ENCODE measurements at regions not wholly inside any gene's neighbourhood (a gene's known extent, or its start where the extent isn't known, plus 50 kb on each side); places are given as distances from the start of the nearest gene placed in this dataset.
"Not testable (repeated sequence)": the region's sequence is repeated elsewhere in the genome, so short reads cannot be mapped to it uniquely, and the experiment has no call there.

DNA sequence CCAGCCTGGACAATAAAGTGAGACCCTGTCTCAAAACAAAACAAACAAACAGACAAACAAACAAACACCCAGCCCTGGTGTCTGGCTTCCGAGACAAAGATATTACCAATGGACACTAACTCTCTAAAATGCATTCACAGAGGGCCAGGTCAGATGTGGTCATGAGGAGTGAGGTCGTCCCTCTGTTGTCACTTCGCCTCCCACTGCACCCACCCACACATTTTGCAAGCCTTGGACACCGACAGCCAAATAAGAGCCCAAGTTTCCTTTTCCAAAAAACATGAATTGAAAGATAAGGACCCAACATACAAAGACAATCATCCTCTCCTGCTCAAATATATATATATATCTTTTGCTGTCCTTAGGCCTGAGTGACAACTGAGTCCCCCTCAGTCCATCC is 319.9 kb downstream of the TSN start:
- DNase-seq: no peak

DNA sequence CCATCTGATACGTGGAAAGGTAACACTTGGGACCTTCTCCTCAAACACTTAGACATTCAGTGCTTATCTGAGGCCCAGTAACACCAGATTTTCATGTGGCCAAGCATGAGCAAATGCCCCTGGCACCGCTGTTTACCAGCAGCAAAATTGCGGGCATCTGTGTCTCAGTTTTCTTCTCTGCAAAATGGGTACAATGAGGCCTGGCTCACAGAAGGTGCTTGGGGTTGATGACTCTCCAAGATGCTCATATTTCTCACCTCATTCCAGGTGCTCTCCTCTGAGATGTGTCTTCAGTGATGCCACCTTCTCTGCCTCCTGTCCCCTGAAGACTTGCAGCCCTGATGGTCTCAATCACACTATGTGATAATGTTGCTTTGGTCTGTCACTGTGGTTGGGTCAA is 321.7 kb downstream of the TSN start:
- no peak for DNase-seq

DNA sequence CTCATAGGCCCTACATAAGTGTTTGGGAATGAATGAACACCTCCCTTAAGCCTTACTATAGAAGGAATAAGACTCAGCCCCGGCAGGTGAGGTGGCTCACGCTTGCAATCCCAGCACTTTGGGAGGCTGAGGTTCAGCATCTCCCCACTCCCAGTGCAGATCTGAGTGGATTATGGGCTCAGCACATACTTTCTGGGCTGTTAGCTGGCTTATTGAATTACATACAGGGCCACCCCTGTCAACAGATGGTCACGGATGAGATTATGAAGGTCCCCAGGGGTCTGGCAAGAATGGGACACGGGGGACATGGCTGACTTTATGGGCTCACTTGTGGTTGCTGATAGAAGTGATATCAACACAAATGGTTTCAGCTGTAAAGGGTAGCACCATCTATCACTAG is 322.3 kb downstream of the TSN start:
- no peak for DNase-seq

DNA sequence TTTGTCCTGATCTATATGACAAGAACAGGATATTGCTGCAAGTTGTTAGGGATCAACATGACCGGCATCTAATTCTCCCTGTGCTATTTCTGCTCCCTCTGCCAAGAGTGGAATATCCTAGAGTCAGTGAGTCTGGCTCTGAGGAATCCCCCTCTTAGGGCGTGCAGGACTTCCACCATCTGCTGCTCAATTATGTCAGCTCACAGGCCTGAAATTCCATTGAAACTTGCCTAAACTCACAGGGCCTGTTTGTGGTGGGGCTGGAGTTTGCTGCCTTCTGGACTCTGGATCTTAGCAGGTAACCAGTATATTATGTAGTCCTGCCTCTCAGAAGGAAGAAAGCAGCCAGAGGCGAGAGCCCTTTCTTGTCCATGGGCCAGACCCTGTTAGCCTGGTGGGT is 323.0 kb downstream of the TSN start:
- no peak for DNase-seq

DNA sequence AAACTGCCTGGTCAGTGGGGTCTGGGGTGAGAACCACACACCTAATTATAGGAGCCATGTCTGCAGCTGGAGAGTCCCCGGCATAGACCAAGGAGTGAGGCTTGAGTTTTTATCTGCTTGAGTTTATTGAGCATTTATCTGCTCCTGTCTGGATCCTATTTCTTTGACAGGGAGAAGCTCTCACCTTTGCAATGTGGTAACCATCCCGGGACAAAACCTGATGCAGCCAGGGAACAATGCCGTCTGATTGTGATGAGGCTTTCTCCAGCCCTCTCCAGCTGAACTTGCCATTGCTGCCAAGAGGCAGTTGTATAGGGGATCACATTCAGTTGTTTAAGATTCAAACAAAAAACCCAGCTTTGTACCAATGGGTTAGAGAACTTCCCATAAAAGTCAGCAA is 324.4 kb downstream of the TSN start:
- no peak for DNase-seq

DNA sequence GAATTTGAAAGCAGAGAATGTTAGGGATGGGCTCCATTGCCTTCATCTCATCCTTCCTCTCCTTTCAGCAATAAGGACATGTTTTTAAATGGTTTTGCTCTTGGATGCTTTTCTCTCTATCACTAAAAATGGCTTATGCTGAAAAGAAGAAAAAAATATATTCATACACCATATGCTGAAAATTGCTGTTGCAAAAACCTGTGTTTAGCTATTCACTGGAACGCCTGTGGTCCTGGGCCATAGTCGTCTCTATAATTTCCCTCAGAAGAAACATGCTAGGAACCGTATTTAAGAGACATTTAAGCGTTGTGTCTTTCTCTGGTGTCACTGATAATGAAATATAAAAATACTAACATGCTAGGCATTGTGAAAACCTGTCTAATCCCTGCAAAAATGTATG is 324.9 kb downstream of the TSN start:
- DNase-seq: no peak

DNA sequence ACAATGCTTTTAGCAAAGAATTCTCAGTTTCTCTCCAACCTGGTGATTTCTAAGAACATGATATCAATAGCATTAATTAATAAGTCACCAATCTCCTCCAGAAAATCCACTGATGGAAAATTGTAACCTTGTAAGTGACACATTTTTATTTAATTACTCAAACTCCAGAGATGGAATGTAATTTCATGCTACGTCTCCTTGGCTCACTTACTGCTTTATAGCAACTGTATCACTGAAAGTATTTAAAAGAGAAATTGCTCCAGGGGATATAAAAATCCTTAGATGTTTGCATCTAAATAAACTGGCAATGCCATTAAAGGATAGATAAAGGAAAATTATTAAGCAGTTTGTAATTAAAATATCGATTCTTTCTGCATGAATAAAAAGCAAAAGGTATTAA is 325.4 kb downstream of the TSN start:
- DNase-seq: no peak

DNA sequence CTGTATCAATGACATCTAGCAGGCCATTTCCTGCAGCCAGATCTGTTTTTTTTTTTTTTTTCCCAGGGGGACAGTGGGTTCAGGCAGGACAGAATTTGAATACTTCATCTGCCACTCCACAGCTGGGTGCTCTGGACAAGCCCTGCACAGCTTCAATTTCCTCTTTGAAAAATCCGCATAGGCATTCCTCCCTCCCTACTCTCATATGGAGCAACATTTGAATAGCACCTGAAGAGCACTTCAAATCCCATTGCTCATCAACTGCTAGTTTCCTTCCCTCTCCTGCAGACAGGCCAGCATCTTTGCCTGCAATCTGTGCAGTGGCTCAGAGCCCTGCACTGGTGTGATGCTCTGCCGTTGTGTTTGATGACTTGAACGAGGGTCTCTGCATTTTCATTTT is 326.3 kb downstream of the TSN start:
- DNase-seq: no peak

DNA sequence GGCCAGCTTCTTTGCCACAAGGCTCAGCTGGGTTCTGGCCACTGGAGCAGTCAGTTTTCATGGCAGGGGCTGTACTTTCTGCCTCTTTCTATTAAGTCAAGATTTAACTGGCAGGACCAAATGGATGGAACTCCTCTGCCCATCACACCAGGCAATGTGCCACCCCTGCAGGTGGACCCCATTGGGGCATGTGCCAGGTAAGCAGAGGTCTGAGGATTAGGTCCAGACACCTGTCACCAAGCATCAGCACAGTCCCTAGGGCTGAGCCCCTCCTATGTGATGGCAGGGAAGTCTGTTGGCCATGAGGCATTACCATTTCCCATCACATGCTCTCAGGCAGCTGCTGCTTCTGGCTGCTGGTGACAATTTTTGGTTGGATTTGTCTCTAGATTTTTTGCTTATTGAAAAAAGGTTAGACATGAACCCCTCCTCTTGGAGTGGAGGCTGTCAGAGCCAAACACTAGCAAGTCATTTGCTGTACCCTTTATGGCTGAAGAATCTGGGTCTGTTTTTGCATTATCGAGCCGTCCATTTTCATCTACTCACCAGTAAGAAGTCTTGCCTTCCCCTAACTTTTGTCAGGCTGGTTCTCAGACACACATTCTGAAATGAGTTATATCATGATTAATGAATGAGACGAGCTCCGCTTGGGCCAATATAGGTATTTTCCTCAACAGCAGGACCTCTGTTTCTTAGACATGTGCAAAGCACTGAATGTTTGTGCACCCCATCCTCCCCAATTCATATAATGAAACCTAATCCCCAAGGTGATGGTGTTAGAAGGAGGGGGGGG is 328.0 kb downstream of the TSN start:
- no peak for DNase-seq

DNA sequence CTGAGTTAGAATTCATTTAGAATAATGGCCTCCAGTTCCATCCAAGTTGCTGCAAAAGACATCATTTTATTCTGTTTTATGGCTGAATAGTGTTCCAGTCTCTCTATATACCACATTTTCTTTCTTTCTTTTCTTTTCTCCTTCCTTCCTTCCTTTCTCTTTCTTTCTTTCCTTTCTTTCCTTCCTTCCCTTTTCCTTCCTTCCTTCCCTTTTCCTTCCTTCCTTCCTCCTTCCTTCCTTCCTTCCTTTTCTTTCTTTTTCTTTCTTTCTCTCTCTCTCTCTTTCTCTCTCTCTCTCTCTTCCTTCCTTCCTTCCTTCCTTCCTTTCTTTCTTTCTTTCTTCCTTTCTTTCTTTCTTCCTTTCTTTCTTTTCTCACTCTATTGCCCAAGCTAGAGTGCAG is 330.2 kb downstream of the TSN start:
- not testable (repeated sequence) for DNase-seq

DNA sequence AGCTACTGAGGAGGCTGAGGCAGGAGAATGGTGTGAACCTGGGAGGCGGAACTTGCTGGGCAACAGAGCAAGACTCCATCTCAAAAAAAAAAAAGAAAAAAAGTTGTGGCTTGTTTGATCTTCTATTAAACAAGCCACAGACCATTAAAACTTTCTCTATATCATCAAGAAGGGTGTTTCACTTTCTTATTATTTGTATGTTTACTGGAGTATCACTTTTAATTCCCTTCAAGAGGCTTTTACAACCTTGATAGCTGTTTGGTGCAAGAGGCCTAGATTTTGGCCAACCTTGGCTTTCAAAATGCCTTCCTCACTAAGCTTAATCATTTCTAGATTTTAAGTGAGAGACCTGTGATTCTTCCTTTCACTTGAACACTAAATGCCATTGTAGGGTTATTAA is 339.1 kb downstream of the TSN start:
- DNase-seq: no peak

DNA sequence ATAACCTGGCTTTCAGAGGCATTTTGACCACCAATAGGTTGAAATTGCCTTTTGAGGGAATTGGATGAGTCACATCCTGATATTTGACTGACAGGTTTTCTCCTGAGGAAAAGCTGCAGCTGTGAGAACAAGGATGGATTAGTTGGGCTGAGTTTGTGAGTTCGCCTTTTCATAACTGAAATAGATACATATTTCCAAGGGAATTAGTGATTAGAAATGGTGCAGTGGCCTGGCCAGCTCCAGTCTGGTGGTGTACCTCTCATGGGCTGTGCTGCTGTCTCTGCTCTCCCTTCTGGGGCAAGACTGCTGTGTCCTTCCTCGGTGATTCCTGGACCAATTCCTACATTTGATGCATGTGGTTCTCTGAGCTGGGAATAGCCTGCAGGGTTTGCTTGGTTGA is 341.3 kb downstream of the TSN start:
- DNase-seq: no peak

DNA sequence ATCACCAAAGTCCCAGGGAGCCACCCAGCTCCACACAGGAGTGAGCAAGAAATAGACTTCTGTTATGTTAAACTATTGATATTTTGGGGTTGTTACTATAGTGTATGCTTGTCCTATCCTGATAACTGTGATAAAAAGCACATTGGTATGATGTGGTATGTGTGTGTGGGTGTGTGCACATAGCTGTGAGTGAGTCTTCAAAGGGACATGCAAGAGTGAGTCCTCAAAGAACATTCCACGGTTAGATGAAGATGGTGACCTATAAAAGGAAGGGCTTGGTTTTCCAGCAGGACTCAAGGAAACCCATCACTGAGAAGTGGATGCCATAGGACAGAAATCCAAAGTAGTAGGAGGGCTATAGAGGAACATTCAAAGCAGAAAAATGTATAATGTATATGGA is 342.9 kb downstream of the TSN start:
- DNase-seq: no peak

DNA sequence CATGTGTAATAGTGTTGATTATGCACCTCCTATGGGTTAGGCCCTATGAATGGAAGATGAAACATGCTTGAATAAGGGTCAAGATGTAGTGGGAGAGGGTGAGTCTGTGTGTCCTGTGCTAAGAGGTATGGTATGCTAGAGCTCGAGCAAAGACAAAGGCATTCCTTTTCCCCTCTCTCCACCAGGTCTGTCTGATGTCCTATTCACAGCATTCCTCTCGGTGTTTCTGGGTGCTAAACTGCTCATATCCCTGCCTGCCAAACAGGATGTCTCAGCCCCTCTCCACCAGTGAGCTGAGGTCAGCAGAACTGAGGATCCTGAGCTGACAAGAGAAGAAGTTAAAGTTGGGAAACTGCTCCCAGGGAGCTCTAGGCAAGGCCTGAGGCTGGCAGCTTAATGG is 344.9 kb downstream of the TSN start:
- no peak for DNase-seq

DNA sequence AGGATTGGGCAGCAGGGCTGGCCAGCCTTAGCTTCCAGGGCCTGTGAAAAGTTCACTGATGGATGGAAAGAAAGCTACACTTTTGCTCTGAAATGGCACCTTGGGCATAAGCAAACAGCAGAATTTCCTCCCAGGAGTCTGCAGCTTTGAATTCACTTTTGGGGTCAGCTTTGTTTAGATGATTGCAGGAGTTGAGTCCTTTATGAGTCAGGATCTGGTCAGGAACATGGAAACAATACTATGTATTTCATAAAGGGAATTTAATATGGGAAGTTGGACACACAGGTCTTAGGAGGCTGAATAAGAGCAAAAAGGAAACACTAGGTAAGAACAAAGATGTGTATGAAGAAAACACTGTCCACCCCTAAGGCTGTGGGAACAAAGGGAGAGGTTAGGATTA is 345.3 kb downstream of the TSN start:
- DNase-seq: no peak

DNA sequence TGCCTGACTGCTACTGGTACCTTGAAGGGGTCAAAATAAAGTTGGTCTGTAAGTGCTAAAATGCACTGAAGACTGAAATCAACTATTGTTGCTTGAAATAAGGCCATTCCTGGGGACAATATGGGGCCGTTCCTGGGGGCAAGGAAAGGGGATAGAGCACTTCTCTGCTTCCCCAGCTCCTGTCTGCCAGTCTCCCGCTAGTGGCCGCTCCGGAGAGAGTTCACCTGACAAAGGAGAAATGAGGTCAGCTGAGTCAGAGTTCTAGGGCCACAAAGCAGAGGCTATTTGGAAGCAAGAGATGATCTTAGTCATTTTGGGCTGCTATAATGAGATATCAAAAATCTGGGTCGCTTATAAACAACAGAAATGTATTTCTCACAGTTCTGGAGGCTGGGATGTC is 345.9 kb downstream of the TSN start:
- no peak for DNase-seq

DNA sequence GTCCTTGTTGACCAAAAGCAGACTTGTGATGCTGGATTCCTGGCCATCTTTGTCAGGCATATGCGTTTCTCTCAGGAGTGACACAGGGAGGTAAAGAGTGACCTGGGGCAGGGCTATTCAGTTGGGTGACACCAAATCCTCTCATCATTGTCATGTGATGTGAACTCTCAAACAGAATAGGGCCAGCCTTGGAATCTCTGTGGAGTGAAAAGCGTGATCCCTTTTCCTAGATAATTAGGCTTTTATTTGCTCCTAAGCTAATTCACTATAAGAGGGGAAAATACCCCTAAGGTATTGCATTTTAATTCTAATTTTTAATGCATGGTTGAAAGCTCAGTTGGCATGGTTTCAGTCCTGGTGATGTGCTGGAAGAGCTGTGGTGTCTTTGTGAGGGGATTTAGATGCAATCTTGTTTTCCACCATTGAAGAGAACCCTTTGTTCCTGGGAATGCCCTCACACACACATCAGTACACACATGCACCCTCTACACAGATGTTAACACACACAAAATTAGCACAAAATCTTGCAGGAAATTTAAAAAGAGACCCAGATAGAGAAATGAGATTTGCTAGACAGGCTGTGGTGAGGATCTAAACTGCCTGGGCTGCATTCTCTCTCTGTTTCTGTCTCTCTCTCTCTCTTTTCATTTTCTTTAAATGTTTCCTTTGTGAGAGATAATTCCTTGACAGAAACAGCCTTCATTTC is 349.9 kb downstream of the TSN start:
- no peak for DNase-seq

DNA sequence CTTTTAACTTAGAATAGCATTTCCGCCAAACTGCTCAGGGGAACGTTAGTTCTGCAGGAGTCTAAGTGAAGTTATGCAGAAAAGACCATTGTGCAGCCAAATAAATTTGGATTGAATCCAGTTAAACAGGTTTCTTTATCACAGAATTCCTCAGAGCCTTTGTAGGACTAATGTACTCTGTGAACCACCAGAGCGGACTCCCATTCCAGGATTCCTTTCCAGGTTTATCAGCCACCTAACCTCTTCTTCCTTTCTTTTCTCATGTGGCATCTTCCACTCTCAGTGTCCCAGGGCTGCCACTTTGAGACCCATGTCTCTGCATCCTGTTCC is 350.4 kb downstream of the TSN start:
- no peak for DNase-seq

DNA sequence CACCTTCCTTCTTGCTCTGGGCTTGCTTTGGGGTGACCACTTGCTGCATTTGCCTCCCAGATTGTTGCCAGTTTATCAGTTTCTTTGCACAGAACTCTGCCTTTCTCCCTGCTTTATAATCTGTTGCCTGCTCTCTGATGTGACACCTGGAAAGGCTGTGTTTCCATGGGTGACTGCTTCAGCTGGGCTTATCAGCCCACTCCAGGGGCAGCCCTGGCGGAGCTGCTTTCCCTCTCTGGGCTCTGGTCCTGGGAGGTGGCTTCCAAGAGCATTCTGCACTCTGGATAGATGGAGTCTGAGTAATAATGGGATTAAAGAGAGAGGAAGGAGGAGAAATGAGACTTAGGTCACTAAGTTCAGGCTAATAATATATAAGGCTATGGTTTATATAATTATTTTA is 352.7 kb downstream of the TSN start:
- DNase-seq: no peak

DNA sequence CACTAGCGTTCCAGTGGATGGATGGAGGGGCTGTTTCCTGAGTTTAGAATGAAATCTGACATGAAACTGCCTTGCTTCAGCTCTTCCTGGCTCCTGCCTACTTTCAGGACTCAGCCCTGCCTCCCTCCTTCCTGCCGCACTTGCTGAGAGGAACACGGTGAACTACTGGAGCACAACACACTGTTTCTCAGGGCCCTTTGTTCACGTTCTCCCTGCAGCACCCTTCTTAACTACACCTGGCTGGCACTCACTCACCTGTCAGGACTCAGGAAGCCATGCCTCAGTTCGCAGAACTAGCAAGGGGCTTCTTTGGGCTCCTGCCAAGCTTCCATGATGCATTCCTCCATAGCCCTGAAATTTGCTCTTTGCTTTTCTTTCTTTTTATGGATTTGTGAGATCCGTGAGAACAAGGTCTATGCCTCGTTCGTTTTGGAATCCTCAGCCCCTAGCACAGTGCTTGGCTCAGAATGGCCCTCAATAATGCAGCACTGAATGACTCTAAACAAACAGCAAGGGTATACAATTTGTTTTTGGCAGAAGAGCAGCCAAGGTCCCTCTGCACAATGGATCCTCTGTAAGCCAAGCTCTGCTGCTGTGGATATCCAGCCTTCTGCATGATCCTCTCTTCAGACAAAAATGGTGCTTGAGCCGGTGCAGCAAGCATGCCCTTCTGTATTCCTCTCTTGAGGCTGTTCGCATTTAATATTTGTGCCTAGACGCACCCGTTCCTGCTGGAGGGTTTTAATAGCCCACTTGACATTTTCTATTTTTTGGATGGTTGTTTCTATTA is 357.0 kb downstream of the TSN start:
- DNase-seq: no peak

DNA sequence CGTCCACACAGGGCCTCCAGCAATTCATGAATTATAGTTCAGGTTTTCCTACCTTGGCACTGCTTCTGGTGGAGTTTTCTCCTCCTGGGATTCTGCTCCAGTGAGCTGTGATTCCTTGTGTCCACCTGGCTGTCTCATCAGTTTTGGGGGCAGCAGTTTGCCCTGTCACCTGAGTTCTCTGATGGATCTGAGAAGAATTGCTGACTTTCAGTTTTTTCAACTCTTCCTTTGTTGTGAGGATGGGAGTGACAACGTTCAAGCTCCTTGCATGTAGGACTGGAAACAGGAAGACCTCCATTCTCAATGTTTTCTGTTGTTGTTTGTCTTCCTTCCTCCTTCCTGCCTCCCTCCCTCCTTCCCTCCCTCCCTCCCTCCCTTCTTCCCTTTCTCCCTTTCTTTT is 359.0 kb downstream of the TSN start:
- no peak for DNase-seq

DNA sequence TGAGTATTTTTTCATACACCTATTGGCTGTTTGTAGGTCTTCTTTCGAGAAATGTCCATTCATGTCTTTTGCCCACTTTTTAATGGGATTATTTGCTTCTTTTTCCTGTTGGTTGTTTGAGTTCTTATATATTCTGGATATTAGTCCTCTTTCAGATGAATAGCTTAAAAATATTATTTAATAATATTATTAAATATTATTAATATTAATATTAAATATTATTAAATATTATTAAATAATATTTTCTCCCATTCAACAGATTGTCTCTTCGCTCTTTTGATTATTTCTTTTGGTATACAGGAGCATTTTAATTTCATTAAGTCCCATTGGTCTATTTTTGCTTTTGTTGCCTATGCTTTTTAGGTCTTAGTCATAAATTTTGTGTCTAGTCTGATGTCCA is 361.9 kb downstream of the TSN start:
- no peak for DNase-seq

DNA sequence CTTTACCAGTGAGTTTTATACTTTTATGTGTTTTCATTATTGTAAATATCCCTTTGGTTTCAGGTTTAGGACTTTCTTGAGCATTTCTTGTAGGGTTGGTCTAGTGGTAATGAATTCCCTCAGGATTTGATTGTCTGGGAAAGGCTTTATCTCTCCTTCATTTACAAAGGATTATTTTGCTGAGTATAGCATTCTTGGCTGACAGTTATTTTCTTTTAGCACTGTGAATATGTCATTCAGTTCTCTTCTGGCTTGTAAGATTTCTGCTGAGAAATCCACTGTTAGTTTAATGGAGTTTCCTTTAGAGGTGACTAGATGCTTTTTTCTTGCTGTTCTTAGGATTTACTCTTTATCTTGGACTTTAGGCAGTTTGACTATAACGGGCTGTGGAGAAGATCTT is 373.9 kb downstream of the TSN start:
- DNase-seq: no peak

DNA sequence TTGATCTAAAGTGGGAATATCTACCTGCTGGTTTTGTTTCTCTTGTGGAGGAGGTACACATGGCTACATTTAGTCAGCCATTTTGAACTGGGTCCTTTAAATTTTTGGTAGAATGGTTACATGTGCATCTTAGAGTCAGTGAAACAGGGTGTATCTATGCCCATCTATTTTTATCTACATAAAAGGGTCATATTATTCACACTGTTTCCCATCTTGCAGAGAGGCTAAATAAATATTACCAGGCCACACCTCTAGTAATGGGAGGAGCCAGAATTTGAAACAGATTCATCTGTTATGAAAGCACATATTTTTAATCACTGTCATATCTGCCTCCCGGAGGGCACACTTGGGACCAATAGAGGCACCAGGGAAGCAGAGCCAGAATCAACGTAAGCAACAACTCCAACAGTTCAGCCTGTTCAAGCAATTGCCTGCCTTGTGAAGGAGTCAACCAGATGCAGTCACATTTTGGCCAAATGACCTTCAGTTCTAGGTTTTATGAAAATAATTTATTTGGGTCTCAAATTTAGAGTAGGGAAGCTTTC is 376.8 kb downstream of the TSN start:
- DNase-seq: no peak

All from activated CD4-positive, CD25-positive, alpha-beta regulatory T cell (primary cell).